Ishikawa (cell line): ENCODE measurements at regions not wholly inside any gene's neighbourhood (a gene's known extent, or its start where the extent isn't known, plus 50 kb on each side); places are given as distances from the start of the nearest gene placed in this dataset.

ENCODE experiments used
- CEBPB ChIP-seq: IDR thresholded peaks from 2 replicates; pipeline ENCODE4 v1.6.1; 2012
- CREB1 ChIP-seq: IDR thresholded peaks from 2 replicates; pipeline ENCODE4 v1.6.1; 2012; ENCODE audit warnings: low read depth
- EGR1 ChIP-seq: IDR thresholded peaks from 2 replicates; pipeline ENCODE4 v1.6.1; 2012
- EP300 ChIP-seq: IDR thresholded peaks from 2 replicates; pipeline ENCODE4 v1.6.1; 2012; ENCODE audit warnings: borderline replicate concordance
- FOXM1 ChIP-seq: IDR thresholded peaks from 2 replicates; pipeline ENCODE4 v1.6.1; 2012; ENCODE audit warnings: low read depth, borderline replicate concordance
- NFIC ChIP-seq: IDR thresholded peaks from 2 replicates; pipeline ENCODE4 v1.6.1; 2012
- RAD21 ChIP-seq: IDR thresholded peaks from 2 replicates; pipeline ENCODE4 v1.6.1; 2012; ENCODE audit warnings: low read depth
- TAF1 ChIP-seq: IDR thresholded peaks from 2 replicates; pipeline ENCODE4 v1.6.1; 2012; ENCODE audit warnings: low read depth, mild to moderate bottlenecking
- TCF12 ChIP-seq: IDR thresholded peaks from 2 replicates; pipeline ENCODE4 v1.6.1; 2012; ENCODE audit warnings: low read depth
- TEAD4 ChIP-seq: IDR thresholded peaks from 2 replicates; pipeline ENCODE4 v1.6.1; 2012
- YY1 ChIP-seq: IDR thresholded peaks from 2 replicates; pipeline ENCODE4 v1.6.1; 2012; ENCODE audit warnings: low read depth
- ZBTB7A ChIP-seq: IDR thresholded peaks from 2 replicates; pipeline ENCODE4 v1.6.1; 2012; ENCODE audit warnings: low read depth
- TF ChIP-seq, protein P1 (sequence below): IDR thresholded peaks from 2 replicates; pipeline ENCODE4 v1.6.1; 2012; ENCODE audit warnings: low read depth, mild to moderate bottlenecking
- TF ChIP-seq, protein P2 (sequence below): IDR thresholded peaks from 2 replicates; pipeline ENCODE4 v1.6.1; 2012
- TF ChIP-seq, protein P3 (sequence below): IDR thresholded peaks from 2 replicates; pipeline ENCODE4 v1.6.1; 2012

DNA sequence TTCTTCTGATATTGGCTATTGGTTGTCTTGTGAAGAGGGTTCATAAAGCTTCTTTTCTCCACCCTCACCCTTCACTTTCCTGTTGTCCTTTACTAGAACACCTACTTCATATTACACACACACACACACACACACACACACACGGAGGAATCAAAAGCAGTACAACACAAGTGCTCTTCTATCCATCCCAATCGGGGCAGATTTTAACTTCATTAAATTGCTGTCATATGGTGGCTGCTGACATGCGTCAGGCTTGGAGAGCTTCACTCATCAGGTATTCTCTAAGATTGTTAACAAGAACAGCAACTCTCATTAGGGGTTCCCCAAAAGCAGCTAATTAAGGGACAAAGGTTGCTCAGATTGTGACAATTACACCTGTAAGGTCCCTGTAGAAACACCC lies 239.1 kb upstream of the MEIS2 start:
- TF ChIP-seq TAF1 (no peak), EP300 (no peak), NFIC (no peak), ZBTB7A (no peak), CREB1 (no peak), EGR1 (no peak), RAD21 (no peak), CEBPB (no peak), TCF12 (no peak)

DNA sequence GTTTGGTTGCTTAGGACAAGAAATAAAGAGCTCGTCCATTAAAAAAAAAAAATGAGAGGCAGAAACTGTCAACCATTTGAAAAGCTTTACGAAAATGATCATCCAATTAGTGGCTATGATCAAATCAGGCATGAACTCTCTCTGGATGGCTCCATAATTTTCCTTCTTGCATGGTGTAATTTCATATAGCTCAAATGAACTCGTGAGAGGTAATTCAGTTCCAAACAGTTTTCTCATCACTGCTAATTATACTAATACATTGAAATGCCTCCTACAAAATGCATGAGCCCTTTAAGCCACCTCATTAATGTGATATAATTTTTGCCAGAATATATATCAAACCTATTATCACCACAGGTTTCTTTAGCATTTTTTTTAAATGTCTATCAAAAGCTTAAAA lies 239.5 kb upstream of the MEIS2 start:
- TF ChIP-seq EGR1: no peak
- TF ChIP-seq, protein P1, sequence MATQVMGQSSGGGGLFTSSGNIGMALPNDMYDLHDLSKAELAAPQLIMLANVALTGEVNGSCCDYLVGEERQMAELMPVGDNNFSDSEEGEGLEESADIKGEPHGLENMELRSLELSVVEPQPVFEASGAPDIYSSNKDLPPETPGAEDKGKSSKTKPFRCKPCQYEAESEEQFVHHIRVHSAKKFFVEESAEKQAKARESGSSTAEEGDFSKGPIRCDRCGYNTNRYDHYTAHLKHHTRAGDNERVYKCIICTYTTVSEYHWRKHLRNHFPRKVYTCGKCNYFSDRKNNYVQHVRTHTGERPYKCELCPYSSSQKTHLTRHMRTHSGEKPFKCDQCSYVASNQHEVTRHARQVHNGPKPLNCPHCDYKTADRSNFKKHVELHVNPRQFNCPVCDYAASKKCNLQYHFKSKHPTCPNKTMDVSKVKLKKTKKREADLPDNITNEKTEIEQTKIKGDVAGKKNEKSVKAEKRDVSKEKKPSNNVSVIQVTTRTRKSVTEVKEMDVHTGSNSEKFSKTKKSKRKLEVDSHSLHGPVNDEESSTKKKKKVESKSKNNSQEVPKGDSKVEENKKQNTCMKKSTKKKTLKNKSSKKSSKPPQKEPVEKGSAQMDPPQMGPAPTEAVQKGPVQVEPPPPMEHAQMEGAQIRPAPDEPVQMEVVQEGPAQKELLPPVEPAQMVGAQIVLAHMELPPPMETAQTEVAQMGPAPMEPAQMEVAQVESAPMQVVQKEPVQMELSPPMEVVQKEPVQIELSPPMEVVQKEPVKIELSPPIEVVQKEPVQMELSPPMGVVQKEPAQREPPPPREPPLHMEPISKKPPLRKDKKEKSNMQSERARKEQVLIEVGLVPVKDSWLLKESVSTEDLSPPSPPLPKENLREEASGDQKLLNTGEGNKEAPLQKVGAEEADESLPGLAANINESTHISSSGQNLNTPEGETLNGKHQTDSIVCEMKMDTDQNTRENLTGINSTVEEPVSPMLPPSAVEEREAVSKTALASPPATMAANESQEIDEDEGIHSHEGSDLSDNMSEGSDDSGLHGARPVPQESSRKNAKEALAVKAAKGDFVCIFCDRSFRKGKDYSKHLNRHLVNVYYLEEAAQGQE: no peak
- TF ChIP-seq CEBPB: no peak
- TF ChIP-seq TEAD4: no peak
- no peak for TF ChIP-seq FOXM1
- TF ChIP-seq TAF1: no peak
- TF ChIP-seq EP300: no peak
- TF ChIP-seq RAD21: no peak
- TF ChIP-seq YY1: no peak
- no peak for TF ChIP-seq ZBTB7A
- no peak for TF ChIP-seq TCF12
- no peak for TF ChIP-seq NFIC
- TF ChIP-seq, protein P2, sequence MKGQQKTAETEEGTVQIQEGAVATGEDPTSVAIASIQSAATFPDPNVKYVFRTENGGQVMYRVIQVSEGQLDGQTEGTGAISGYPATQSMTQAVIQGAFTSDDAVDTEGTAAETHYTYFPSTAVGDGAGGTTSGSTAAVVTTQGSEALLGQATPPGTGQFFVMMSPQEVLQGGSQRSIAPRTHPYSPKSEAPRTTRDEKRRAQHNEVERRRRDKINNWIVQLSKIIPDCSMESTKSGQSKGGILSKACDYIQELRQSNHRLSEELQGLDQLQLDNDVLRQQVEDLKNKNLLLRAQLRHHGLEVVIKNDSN: no peak
- TF ChIP-seq, protein P3, sequence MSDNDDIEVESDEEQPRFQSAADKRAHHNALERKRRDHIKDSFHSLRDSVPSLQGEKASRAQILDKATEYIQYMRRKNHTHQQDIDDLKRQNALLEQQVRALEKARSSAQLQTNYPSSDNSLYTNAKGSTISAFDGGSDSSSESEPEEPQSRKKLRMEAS: no peak
- TF ChIP-seq CREB1: no peak

DNA sequence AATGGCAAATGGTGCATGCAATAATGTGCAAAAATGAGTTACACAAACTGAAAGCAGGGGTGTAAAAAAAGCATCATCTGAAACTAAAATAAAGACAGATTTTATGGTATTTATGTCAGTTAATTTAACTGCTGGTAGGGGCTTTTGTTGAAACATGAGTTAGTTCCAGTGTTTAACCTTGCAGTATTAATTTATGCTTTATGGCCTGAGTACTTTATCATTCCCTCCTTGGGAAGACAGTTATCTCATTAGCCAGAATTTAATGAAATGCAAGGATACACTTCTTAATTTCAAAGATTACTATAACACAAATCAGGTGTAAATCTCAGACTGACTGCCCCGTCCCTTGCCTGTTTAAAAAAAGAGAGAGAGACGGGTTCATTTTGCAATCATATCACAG lies 240.1 kb upstream of the MEIS2 start:
- no peak for TF ChIP-seq YY1
- no peak for TF ChIP-seq EP300
- TF ChIP-seq TAF1: no peak
- no peak for TF ChIP-seq EGR1
- no peak for TF ChIP-seq CREB1
- TF ChIP-seq CEBPB: no peak
- TF ChIP-seq, protein P1: no peak
- TF ChIP-seq, protein P3: no peak

DNA sequence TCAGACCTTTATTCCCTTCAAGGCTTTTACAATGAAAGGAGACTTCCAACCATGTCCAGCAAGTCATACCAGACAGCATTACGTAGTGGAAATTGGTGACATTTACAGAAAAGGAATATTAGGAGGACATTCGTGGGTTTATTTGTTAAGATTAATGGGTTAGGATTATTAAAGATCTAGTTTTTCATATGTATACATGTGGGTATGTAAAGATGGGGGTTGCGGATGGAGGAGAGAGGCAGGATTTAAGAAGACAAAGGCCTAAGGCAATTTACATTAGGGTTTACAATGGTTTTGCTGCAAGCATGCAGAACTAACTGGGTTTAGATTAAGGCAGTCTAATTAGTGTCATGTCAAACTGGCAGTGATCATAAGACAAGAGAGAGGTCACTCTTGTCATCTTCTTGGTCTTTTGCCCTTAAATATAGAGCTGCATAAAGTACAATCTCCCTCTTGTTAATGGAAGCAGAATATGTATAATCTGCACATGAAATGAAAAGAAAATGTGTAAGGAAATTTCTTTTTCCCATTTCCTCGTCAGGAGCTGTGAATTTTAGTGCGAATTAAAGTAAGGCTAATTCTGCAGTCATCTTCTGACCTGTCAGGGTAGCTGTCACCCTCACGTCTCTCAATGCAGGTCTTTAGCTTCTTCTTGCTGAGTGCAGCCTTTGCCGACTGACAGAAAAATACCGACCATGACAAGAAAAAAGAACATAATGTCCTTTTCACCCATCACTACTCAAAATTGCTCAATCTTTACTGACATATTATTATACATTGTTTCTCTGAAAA lies 258.9 kb upstream of the MEIS2 start:
- TF ChIP-seq RAD21 (no peak), FOXM1 (no peak), CEBPB (no peak), TEAD4 (no peak), TAF1 (no peak), EGR1 (no peak), ZBTB7A (no peak)
- TF ChIP-seq, protein P3: no peak
- TF ChIP-seq, protein P2: no peak

DNA sequence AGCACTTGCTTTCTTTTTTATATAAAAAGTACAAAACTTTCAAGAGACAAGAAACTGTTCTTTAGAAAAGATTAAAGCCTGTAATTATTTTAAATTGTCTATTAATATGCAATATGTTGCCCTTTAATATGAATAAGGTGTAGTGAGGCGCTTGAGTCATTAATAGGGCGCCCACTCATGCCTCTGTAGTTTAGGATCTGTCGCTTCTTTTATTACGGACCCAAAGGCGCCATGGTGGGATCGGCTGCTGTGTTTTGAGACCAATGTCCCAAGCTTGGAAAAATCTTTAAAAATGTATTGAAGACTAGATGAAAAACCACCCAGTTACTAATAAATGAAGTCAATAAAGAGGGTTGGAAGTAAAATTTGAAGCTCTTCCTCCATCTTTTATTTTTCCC lies 259.5 kb upstream of the MEIS2 start:
- TF ChIP-seq, protein P2: no peak
- TF ChIP-seq EP300: no peak
- TF ChIP-seq ZBTB7A: no peak
- TF ChIP-seq, protein P3: no peak
- TF ChIP-seq CREB1: no peak
- TF ChIP-seq FOXM1: no peak
- TF ChIP-seq EGR1: no peak
- no peak for TF ChIP-seq TEAD4
- no peak for TF ChIP-seq RAD21
- TF ChIP-seq CEBPB: no peak
- TF ChIP-seq TCF12: no peak
- TF ChIP-seq, protein P1: no peak
